ENCODE measurements at regions not wholly inside any gene's neighbourhood (a gene's known extent, or its start where the extent isn't known, plus 50 kb on each side); places are given as distances from the start of the nearest gene placed in this dataset.
"Not testable (repeated sequence)": the region's sequence is repeated elsewhere in the genome, so short reads cannot be mapped to it uniquely, and the experiment has no call there.

DNA sequence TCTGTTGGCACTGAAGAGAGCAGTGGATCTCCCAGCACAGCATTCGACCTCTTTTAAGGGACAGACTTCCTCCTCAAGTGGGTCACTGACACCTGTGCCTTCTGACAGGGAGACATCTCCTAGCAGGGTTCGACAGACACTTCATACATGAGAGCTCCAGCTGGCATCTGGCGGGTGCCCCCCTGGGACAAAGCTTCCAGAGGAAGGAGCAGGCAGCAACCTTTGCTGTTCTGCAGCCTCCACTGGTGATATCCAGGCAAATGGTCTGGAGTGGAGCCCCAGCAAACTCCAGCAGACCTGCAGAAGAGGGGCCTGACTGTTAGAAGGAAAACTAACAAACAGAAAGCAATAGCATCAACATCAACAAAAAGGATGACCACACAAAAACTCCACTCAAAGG is 624.3 kb upstream of the CCDC179 start:
- DNase-seq = not testable (repeated sequence)

DNA sequence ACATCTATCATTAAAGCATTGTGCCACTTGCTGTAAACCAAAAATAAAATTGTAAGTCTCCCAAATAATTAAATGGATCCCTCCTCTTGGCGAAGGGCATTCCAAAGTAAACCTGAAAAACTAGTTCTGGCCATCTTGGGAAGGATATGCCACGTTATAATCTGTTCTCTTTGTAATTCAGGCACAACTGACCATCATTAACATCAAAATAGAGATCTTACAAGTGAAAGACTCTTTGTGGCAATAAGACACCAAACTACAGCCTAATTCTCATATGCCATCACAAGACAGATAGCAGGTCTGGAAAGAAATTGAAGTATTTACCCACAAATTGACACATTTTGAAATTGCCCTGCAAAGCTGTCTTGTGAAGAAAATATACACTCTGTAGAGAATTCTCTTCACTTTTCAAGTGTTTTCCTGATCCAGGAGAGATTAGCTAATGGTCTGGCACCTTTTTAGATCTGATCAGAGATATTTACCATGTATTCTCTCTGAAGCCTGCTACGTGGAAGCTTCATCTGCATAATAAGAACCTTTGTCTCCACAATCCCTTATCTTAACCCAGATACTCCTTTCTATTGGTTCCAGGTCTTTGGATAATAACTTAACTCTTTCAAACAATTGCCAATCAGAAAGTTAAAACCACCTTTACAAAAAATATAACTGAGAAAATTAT is 630.4 kb upstream of the CCDC179 start:
- DNase-seq = no peak

DNA sequence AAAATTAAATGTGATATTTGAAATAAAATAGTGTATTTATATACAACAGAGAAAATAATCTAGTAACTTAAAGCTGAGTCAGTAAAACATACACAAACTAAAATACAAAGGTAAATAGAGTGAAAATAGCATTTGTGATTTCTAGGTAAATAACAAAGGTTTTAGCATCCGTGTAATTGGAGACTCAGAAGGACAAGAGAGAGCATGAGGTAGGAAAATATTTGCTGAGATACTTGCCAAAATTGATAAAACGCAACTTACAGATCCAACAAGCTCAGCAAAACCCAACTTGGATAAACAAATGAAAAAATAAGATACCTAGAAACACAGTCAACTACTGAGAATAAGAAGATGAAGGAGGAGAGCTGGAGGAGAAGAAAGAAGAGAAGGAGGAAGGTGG is 634.7 kb upstream of the CCDC179 start:
- DNase-seq = no peak

DNA sequence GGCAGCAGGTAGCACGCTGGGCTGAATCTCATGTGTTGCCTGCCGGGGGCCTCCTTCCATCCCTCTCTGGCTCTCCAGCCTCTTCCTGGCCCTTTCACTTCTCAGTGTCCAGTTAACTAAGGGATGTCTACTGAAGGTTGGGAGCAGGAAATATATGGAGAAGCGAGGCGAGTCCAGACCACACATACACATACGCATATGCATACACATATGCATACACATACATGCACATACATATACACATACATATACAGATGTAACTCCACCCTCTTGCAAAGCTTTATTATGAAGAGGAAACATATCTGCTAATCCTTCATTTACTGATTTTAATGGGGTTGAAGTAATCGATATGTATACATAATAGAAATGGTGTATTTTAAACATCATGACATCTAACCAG is 636.1 kb upstream of the CCDC179 start:
- DNase-seq = no peak

DNA sequence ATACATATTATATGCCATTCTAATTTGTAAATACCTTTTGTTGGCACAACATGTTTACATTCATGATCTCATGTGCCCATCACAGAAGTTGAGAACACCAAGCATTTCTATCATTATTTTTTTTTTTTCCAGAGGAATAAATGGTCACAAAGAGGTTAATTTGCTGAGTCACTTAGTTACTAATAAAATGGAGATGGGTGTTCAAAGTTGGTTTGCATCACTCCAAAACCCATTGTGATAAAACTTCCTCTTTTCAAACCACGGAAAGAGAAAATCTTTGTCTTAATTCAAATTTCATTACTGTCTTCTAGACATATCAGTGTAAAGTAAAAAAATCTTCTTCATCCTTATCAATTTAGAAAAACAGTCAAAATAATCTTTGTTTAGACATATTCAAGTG is 636.8 kb upstream of the CCDC179 start:
- DNase-seq = no peak

DNA sequence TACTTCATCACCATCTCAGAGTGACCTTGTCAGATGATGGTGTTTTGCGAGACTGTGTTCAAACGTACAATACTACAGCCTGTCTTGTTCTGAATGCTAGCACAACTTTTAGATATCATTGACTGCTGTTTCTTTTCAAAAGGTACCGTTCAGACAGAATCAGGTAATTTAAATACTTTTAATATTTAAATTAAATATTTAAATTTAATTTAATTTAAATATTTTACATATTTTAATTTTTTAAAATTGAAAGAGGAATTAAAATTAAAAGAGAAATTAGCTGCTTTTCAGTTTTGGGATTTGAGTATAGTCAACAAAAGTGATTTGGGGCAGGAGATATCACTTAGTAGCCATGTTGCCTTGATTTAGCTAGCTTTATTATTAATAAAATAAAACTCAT is 642.1 kb upstream of the CCDC179 start:
- DNase-seq = no peak

DNA sequence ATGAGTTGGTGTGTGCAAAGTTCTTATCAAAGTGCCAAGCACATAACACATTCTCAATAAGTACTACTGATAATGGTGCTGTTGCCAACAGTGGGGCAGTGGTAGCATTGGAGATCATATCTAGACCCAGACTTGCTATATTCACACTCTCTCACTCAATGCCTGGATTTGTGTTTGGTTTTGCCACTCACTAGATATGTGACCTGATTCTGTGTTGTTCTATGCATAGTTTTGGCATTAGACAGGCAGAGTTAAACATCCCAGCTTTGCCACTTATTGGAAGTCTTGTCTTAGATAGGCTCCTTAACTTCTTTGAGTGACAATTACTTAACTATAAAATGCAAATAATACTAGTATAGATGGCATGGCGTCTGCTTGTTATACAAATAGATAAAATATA is 642.6 kb upstream of the CCDC179 start:
- no peak for DNase-seq

DNA sequence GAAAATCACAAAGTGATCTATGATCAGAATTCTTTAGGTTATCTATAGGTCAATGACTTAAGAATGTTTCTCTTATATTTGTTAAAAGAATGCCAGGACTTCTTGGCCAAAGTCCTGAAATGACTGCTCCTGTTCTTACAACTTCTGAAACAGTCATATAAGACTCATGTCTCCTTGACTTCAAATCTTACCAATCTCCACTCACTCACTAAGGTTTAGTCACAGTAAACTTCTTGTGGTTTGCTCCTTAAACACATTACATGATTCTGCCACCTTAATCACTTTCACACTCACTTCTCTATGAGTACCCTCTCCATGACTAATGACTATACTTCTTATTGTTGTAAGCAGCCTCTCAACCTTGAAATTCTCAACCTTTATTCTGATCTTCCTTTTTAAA is 648.7 kb upstream of the CCDC179 start:
- DNase-seq = no peak

DNA sequence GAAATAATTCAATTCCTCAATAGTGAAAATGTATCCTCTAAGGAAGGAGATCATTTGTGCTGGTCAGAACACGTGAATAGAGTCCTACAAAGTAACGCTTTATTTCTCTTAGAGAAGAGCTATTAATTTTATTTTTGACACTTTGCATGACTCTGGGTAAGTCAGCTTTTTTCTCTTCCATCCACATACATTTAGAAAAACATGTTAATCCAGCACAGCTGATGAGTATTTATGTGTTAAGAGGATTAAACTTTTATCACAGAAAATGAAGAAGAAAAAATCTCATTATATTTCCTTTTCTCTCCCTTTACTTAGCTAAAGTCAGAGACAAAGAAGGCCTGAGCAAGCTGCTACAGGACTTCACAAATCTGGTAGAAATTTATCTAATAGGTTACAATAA is 649.5 kb upstream of the CCDC179 start:
- DNase-seq = no peak

DNA sequence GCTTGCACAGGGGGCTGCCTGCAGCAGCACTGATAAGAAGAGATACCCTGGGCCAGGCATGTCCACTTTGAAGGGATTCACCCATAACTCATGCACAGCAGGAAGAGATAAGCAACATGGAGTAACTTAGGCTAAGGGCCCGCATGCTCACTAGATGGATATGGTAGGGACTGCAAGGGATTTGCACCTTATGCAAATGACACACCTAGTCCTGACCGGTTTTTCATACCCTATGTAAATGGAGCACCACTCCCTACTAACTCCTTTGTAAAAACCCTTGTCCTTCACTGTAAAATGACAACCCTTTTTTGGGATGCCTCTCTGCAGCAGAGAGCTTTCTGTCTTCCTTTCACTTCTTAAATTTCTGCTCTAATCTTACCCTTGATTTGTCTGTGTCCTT is 658.9 kb upstream of the CCDC179 start:
- DNase-seq = no peak

DNA sequence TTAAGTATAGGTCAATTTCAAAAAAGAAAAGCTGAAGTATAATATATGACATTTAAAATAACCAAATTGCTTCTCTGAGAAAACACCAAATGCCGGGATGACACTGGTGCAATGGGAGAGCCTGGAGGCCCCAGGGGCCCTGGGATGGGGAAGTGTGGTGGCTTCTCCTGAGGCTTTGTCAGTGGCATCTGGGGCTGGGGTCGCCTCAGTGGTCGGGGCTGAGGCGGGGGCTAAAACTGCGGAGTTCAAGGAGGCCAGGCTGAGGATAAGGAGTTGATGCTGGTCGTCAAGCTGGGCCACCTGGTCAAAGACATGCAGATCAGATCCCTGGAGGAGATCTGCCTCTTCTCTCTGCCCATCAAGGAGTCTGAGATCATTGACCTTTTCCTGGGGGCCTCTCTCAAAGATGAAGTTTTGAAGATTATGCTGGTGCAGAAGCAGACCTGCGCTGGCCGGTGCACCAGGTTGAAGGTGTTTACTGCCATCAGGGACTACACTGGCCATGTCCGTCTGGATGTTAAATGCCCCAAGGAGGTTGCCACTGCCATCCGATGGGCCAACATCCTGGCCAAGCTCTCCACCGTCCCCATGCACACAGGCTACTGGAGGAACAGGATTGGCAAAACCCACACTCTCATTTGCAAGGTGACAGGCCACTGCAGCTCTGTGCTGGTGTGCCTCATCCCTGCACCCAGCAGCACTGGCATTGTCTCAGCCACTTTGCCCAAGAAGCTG is 660.1 kb upstream of the CCDC179 start:
- DNase-seq = no peak

DNA sequence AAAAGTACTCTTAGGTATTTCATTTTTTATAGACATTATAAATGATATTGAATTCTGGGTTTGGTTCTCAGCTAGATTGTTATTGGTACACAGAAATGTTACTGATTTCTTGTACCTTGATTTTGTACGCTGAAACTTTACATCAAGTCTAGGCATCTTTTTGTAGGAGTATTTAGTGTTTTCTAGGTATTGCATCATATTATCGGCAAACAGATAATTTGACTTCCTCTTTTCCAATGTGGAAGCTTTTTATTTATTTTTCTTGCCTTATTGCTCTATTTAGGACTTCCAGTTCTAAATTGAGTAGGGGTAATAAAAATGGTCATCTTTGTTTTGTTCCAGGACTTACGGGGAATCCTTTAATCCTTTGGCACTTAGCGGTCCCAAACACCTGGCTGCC is 676.6 kb upstream of the CCDC179 start:
- no peak for DNase-seq

DNA sequence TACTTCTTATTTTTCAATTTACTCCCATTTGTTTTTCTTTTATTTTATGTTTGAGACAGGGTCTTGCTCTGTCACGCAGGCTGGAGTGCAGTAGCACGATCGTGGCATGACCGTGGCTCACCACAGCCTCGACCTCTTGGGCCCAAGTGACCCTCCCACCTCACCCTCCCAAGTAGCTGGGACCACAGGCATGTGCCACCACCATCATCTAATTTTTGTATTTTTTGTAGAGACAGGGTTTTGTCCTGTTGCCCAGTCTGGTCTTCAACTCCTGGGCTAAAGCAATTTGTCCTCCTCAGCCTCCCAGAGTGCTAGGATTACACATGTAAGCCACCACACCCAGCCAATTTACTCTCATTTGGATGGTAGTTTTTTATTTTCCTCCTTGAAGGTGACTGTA is 679.3 kb upstream of the CCDC179 start:
- DNase-seq = no peak

DNA sequence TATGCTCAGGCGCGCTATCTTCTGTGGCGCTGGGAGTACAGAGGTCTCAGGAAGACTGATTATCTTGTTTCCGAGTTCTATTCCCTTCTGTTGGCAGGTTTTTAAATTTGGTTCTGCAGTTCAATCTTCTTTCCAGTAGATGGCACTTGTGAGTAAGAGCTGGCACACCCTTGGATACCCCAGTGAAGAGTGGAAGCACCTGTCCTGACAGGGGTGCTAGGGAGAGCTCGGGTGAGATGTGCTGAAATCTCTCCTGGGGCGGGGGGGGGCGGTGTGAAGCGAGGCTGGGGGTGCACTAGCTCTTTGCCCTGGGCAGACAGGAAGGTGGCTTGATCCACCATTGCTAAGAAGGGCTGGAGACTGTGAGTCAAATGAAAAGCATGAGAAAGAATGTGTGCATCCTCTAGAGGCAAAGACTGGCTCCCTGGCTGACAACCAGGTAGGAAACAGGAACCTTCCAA is 679.9 kb upstream of the CCDC179 start:
- peak; percentile 45 for DNase-seq

DNA sequence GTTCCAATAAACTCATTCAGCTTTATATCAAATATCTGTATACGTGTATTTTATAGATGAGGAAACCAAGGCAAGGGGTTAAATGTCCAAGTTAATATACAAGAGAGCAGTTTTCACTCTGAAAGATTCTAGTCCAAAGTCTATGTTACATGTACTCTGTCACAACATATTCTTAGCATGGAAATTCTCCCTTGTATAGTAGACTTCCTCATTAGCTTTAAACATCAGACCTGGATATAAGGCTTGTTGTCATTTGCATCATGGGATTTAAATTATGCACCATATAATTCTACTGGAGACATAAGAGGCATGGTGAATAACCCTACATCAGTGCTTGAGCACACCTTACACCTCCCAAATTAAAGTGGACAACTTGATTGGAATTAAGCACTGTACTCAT is 681.9 kb upstream of the CCDC179 start:
- DNase-seq = no peak

DNA sequence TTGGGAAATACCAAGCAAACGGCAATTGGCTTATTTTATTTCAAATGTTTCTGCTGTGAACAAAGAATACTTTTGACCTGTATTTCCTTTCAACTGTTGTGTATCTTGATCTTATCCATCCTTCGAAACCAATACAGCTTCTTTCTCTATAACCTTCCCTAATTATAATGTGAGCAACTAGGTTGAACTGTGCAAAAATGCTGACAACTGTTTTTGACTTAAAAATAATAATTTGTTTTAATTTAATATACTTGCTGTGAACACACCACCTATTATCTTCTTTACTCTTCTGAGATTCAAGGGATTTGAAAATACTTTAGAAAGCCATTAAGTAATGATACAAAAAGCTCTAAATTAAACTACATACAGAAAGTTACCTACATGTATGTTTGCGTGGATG is 682.5 kb upstream of the CCDC179 start:
- no peak for DNase-seq

DNA sequence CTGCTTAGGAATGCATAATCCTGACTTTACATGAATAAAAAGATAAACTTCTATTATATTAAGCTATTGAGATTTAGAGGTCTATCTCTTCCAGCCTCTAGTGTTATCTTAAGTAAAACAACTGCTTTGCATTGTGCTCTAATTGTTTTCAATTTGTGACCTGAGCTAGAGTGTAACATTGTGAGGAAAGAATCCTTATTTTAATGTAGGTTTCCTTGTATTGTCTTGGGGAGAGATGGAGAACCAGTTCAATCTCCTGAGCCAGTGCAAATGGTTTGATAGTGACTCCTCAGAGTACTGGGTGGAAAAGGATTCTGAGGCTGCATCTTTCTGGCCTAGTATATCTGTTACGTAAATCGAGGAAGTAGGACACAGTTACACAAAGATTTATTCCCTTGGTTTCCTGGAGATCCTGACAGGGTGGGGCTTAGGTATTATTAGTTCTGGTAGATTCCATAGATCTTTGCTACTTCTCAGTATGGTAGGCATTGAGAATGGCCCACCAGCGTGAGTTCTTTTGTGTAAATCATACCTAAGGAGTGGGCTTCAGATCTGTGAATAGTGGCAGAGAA is 683.5 kb upstream of the CCDC179 start:
- DNase-seq = no peak

DNA sequence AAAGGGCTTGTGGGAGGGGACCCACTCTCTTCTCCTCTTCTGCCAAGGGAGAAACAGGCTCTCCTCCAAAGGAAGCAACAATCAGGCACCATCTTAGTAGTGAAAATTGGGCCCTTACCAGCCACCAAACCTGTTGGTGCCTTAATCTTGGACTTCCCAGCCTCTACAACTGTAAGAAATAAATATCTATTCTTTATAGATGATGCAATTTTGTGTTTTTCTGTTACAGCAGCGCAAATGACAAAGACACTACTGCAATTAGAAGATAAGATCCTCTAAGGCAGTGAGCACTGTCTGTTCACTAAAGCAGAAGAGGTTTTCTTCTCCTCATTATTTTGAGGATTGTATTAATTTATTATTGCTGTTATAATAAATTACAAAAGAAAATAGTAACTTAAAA is 691.4 kb upstream of the CCDC179 start:
- DNase-seq = no peak

DNA sequence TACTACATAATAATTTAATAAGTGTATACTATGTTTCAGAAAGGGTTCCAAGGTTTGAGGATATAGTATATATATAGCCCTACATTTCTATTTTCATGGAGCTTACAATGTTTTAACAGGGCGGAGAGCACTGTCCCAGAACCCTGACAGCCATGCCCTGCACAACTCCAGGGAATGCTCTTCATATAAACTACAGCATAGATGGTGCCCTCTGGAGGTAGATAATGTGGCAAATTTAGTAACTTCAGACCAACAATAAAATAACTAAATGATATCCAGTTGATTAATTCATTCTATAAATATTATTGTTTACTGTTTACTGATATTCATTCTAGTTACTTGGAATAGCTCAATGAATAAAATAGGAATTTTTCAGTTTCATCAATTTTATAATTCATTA is 693.7 kb upstream of the CCDC179 start:
- no peak for DNase-seq

DNA sequence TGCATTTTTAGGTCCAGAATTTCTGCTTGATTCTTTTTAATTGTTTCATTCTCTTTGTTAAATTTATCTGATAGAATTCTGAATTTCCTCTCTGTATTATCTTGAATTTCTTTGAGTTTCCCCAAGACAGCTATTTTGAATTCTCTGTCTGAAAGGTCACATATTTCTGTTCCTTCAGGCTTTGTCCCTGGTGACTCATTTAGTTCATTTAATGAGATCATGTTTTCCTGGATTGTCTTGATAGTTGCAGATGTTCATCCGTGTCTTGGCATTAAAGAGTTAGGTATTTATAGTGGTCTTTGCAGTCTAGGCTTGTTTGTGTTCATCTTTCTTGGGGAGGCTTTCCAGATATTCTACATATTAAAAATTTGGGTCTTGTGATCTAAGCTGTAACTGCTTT is 694.8 kb upstream of the CCDC179 start:
- no peak for DNase-seq

DNA sequence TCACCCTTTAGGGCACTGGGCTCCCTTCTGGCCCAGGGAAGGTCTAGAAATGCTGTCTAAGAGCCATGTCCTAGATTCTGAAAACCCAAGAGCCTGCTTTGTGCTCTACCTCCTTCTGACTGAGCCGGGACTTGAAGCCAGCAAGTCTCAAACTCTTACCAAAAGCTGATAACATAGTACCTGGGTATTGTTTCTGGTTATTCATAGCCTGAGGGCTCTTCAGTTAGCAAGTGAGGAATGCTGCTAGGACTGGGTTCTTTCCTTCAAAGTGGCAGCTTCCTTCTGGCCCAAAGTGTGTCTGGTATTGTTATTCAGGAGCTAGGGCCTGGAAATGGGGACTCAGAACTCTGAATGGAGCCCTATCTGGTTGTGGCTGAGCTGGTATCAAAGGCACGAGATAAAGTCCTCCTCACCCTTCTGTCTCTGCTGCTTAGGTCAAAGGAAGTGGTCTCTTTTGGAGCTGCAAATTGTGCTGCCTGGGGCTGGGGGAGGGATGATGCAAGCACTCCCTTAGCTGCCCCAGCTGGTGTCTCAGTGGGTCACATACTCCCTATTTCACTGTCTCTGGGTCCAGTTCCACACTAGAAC is 696.0 kb upstream of the CCDC179 start:
- DNase-seq = no peak

DNA sequence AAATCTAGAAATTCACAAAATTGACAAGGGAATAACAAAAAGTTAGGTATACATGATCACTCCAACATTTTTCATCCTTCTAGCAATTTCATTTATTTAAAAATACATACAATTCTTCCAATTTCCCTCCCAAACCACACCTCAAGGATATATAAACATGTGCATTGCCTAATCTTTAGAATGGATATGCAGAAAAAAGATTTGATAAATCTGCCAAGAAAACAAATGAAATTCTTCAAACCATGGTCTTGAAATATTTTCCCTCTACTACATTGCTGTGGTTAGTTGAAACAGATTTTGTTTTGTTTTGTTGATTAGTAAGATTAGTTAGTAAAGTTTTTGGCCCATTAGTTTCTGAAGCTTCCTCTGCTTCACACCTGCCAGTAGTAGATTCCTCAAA is 703.3 kb upstream of the CCDC179 start:
- DNase-seq = no peak

DNA sequence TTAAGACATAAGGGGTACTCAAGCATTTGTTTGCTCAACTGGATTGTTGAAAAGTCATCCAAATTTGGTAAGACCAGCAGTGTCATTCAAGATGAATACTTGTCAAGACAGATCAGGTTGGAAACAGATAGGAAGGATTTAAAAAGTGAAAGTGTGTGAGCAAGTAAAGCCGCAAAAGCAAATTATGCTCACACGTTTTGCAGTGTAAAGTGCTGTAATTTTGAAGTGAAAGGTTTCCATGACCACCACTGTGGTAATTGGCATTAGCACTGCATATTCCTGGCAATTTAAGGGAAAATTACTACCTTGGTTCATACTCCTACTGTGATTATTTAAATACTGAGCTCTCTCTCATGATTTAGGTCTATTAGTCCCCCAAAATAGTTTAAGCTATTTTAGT is 704.1 kb upstream of the CCDC179 start:
- no peak for DNase-seq

Measured in left kidney (tissue), 1 donor.